GM12878 (cell line): ENCODE measurements at regions not wholly inside any gene's neighbourhood (a gene's known extent, or its start where the extent isn't known, plus 50 kb on each side); places are given as distances from the start of the nearest gene placed in this dataset.

Experiments used
- ATAC-seq: fragments of 200-7000 bp; cut with Tn5 transposase; 3 replicates; pipeline ENCODE4 v1.9.1; 2020; ENCODE audit warnings: mild to moderate bottlenecking, moderate library complexity
- BruUV-seq: library from RNA; stranded (reverse); fragments of 400-500 nt; replicated peaks from 2 replicates; lab custom pipeline; 2021; lab: Mats Ljungman, UMichigan
- CTCF ChIA-PET: fragments of 300-600 bp; sonication (Branson Sonifier 250); formaldehyde crosslinking; extraction: SDS; loops from one replicate; lab custom pipeline; 2021; ENCODE audit warnings: inconsistent platforms; lab: Yijun Ruan, JAX
- POLR2A ChIA-PET: fragments of 350-600 bp; formaldehyde crosslinking; extraction: SDS; loops from one replicate; lab custom pipeline; 2021; ENCODE audit warnings: inconsistent platforms; lab: Charles Lee
- RAD21 ChIA-PET: fragments of 300-600 bp; sonication (Branson Sonifier 250); formaldehyde crosslinking; loops from one replicate; lab custom pipeline; 2023; ENCODE audit warnings: antibody characterized with exemption; ENCODE audit not compliant: unreplicated experiment; lab: Charles Lee
- SMC1A ChIA-PET: fragments of 300-600 bp; sonication (Branson Sonifier 250); formaldehyde crosslinking; loops from one replicate; lab custom pipeline; 2023; ENCODE audit not compliant: unreplicated experiment, uncharacterized antibody; lab: Charles Lee
- DNase-seq: peaks from one replicate; pipeline ENCODE4 v3.0.0-alpha.2; 2011; ENCODE audit warnings: low read depth, low spot score
- FAIRE-seq: peaks from 3 replicates; lab custom pipeline; 2011; peaks lifted over from hg19 to GRCh38; lab: Jason Lieb, UNC
- H2AFZ ChIP-seq: 2 replicates; pipeline ENCODE4 v1.6.0; 2011; ENCODE audit warnings: low read depth, low read length, control low read depth; ENCODE audit not compliant: control insufficient read depth
- H3K27ac ChIP-seq: 2 replicates; pipeline ENCODE4 v1.5.1; 2011; ENCODE audit warnings: control low read depth; ENCODE audit not compliant: control insufficient read depth, insufficient read depth
- H3K27me3 ChIP-seq, 2 experiments: replicated peaks in 1 of 2; 2 replicates each; pipeline versions ENCODE4 v1.6.0 to v1.6.1; 2011; ENCODE audit warnings: low read length in 1 of 2; ENCODE audit not compliant: control insufficient read depth in 2 of 2, insufficient read depth in 2 of 2
- H3K36me3 ChIP-seq, 2 experiments: 2 replicates each; pipeline ENCODE4 v1.5.1; 2011; ENCODE audit warnings: low read length in 1 of 2; ENCODE audit not compliant: control insufficient read depth in 2 of 2, insufficient read depth in 2 of 2
- H3K4me1 ChIP-seq: 2 replicates; pipeline ENCODE4 v1.6.1; 2011; ENCODE audit warnings: mild to moderate bottlenecking, low read length, moderate library complexity, mixed read lengths; ENCODE audit not compliant: control insufficient read depth, insufficient read depth
- H3K4me2 ChIP-seq: 2 replicates; pipeline ENCODE4 v1.6.0; 2011; ENCODE audit warnings: control low read depth; ENCODE audit not compliant: control insufficient read depth, insufficient read depth
- H3K4me3 ChIP-seq: fragments of 200-600 bp; sonication (generic); 2 replicates; pipeline ENCODE4 v1.5.1; 2016
- H3K79me2 ChIP-seq: 2 replicates; pipeline ENCODE4 v1.6.0; 2011; ENCODE audit warnings: low read length; ENCODE audit not compliant: control insufficient read depth, insufficient read depth
- H3K9ac ChIP-seq: 2 replicates; pipeline ENCODE4 v1.8.0; 2011; ENCODE audit warnings: low read length, control low read depth, mixed read lengths; ENCODE audit not compliant: control insufficient read depth, insufficient read depth
- H3K9me3 ChIP-seq: replicated peaks from 3 replicates; pipeline ENCODE4 v1.5.1; 2011; ENCODE audit warnings: mild to moderate bottlenecking, low read length; ENCODE audit not compliant: control insufficient read depth, insufficient read depth
- H4K20me1 ChIP-seq: 2 replicates; pipeline ENCODE4 v1.6.0; 2011; ENCODE audit not compliant: control insufficient read depth, insufficient read depth
- CHD2 ChIP-seq: IDR thresholded peaks from 2 replicates; pipeline ENCODE4 v1.6.1; 2011; ENCODE audit warnings: low read depth, low read length, improper control_type of control experiment, borderline replicate concordance
- FOXM1 ChIP-seq: IDR thresholded peaks from 2 replicates; pipeline ENCODE4 v1.6.1; 2012; ENCODE audit warnings: low read depth, mild to moderate bottlenecking, inconsistent platforms, low read length, moderate library complexity
- GABPA ChIP-seq: IDR thresholded peaks from 2 replicates; pipeline ENCODE4 v1.6.1; 2014; ENCODE audit warnings: antibody characterized with exemption, low read depth, mild to moderate bottlenecking, inconsistent platforms
- GATAD2B ChIP-seq: fragments of 450-650 bp; conservative IDR thresholded peaks from 2 replicates; pipeline ENCODE4 v1.6.1; 2017; ENCODE audit warnings: low read depth, mild to moderate bottlenecking, moderate library complexity
- HCFC1 ChIP-seq: fragments of 150-350 bp; IDR thresholded peaks from 2 replicates; pipeline ENCODE4 v1.6.1; 2014; ENCODE audit warnings: low read length
- HDAC6 ChIP-seq: fragments of 200-600 bp; sonication (generic); IDR thresholded peaks from one replicate; pipeline ENCODE4 v1.8.0; 2017; ENCODE audit warnings: antibody characterized with exemption; ENCODE audit not compliant: unreplicated experiment
- HDGF ChIP-seq: fragments of 450-650 bp; IDR thresholded peaks from 2 replicates; pipeline ENCODE4 v1.6.1; 2016; ENCODE audit warnings: antibody characterized with exemption
- IRF5 ChIP-seq: fragments of 450-650 bp; IDR thresholded peaks from 2 replicates; pipeline ENCODE4 v1.6.1; 2017; ENCODE audit warnings: borderline replicate concordance
- JUND ChIP-seq: IDR thresholded peaks from 2 replicates; pipeline ENCODE4 v1.6.1; 2012; ENCODE audit warnings: low read depth, mild to moderate bottlenecking, low read length, improper control_type of control experiment, moderate library complexity
- POLR2AphosphoS2 ChIP-seq: IDR thresholded peaks from 2 replicates; pipeline ENCODE4 v1.6.1; 2011; ENCODE audit warnings: low read depth, mild to moderate bottlenecking, low read length, improper control_type of control experiment, moderate library complexity
- SKIL ChIP-seq: fragments of 450-650 bp; IDR thresholded peaks from 2 replicates; pipeline ENCODE4 v1.6.1; 2017; ENCODE audit warnings: mild to moderate bottlenecking, low read depth, inconsistent platforms; ENCODE audit not compliant: poor library complexity, severe bottlenecking
- SMAD5 ChIP-seq: IDR thresholded peaks from 2 replicates; pipeline ENCODE4 v1.6.1; 2016; ENCODE audit warnings: antibody characterized with exemption, low read depth
- SUZ12 ChIP-seq: fragments of 200-600 bp; sonication (generic); IDR thresholded peaks from one replicate; pipeline ENCODE4 v1.6.1; 2018; ENCODE audit warnings: antibody characterized with exemption, mild to moderate bottlenecking; ENCODE audit not compliant: unreplicated experiment
- YBX1 ChIP-seq: fragments of 450-650 bp; IDR thresholded peaks from 2 replicates; pipeline ENCODE4 v1.6.1; 2016; ENCODE audit warnings: antibody characterized with exemption
- ZNF622 ChIP-seq: fragments of 450-650 bp; IDR thresholded peaks from 2 replicates; pipeline ENCODE4 v1.6.1; 2017; ENCODE audit warnings: mild to moderate bottlenecking, inconsistent platforms
- WGBS: methylation state at CpG from one replicate; pipeline ENCODE4 v1.1.6; 2016; ENCODE audit warnings: low lambda C conversion rate; ENCODE audit not compliant: insufficient replicate concordance, insufficient coverage; ENCODE audit errors: missing lambda C conversion rate; 5-methylcytosine and 5-hydroxymethylcytosine counted together
- in situ Hi-C: fragments of 300-500 bp; cut with MboI; formaldehyde crosslinking; loops from 9 replicates; pipeline ENCODE4 v1.14.3; 2018; ENCODE audit warnings: mixed read lengths
- intact Hi-C: fragments of 100-400 bp; cut with micrococcal nuclease; formaldehyde crosslinking; loops from one replicate; pipeline ENCODE4 v1.14.2; 2022; ENCODE audit not compliant: unreplicated experiment

GRCh38 chr5:29161399-29162291, 2031.8 kb upstream of the CDH6 start:
- H3K9me3 ChIP-seq, result no peaks in the 10 kb centered on the region
- FAIRE-seq, result no peak
- SMC1A ChIA-PET, result interaction anchor here (0.6 to 1.2 kb wide), 2 partner anchors 9 to 40 kb away, joined by 3 to 4 read pairs; no protein-coding TSS in a partner anchor
- no peak overlapping the region for H3K4me3 ChIP-seq
- intact Hi-C loops (no loop called here), in situ Hi-C loops (no loop called here)
- 0% methylated on average over 1 of the region's 1 CpG for WGBS
- no peak overlapping the region for H2AFZ ChIP-seq
- no TSS peak for BruUV-seq
- no peaks in the 10 kb centered on the region for H3K27me3 ChIP-seq
- H3K9ac ChIP-seq, result no peak overlapping the region
- H3K27ac ChIP-seq, result no peak overlapping the region
- RAD21 ChIA-PET, result no interaction called here
- no peaks in the 10 kb centered on the region for H3K36me3 ChIP-seq
- H3K79me2 ChIP-seq, result no peaks in the 10 kb centered on the region
- POLR2A ChIA-PET, result no interaction called here
- H3K4me1 ChIP-seq, result no peaks in the 10 kb centered on the region
- no peaks in the 10 kb centered on the region for H4K20me1 ChIP-seq
- no peak for TF ChIP-seq HCFC1
- TF ChIP-seq POLR2AphosphoS2, result no peak
- no peak for DNase-seq
- H3K4me2 ChIP-seq, result no peak overlapping the region
- ATAC-seq, result no peak
- CTCF ChIA-PET, result no interaction called here

- H3K4me2 ChIP-seq, result no peak overlapping the region
- TF ChIP-seq FOXM1, result no peak
- TF ChIP-seq YBX1, result no peak
- TF ChIP-seq IRF5, result no peak
- TF ChIP-seq HDAC6, result no peak
- no peak for TF ChIP-seq CHD2
- no peak for TF ChIP-seq SMAD5
- TF ChIP-seq JUND, result no peak
- no peak for TF ChIP-seq ZNF622
- no peak for TF ChIP-seq GATAD2B
- TF ChIP-seq GABPA, result no peak
- no peak for TF ChIP-seq SKIL
- no peak for TF ChIP-seq SUZ12
- no peak for TF ChIP-seq HDGF
- TF ChIP-seq, all 136 proteins: peak for 0
- in situ Hi-C loops, result no loop called here
- ChIA-PET RAD21 (no interaction called here), POLR2A (no interaction called here), SMC1A (no interaction called here), CTCF (no interaction called here)
- DNase-seq (no peak), ATAC-seq (no peak), FAIRE-seq (no peak)
- intact Hi-C loops, result no loop called here
- H3K36me3 ChIP-seq, result no peaks in the 10 kb centered on the region
- H2AFZ ChIP-seq, result no peak overlapping the region
- H3K9ac ChIP-seq, result no peak overlapping the region
- WGBS, result 0% methylated on average over 1 of the region's 1 CpG
- no peaks in the 10 kb centered on the region for H3K27me3 ChIP-seq
- H3K4me1 ChIP-seq, result no peaks in the 10 kb centered on the region
- no peaks in the 10 kb centered on the region for H4K20me1 ChIP-seq
- no peaks in the 10 kb centered on the region for H3K79me2 ChIP-seq
- no peak overlapping the region for H3K27ac ChIP-seq
- BruUV-seq, result no TSS peak
- H3K9me3 ChIP-seq, result no peaks in the 10 kb centered on the region
- no peak overlapping the region for H3K4me3 ChIP-seq
Observed at GRCh38 chr5:29157975-29158374, 2035.5 kb upstream of the CDH6 start.
